Endothelial cell of umbilical vein (primary cell): ENCODE measurements at regions not wholly inside any gene's neighbourhood (a gene's known extent, or its start where the extent isn't known, plus 50 kb on each side); places are given as distances from the start of the nearest gene placed in this dataset.

Experiments used
- BruUV-seq: library from RNA; stranded (reverse); fragments of 400-500 nt; replicated peaks from 2 replicates; lab custom pipeline; 2021; lab: Mats Ljungman, UMichigan
- CTCF ChIA-PET: fragments of 300-600, 350-600 bp; sonication (Branson Sonifier 250); formaldehyde crosslinking; loops from one replicate; lab custom pipeline; 2021; ENCODE audit warnings: antibody characterized with exemption, inconsistent platforms; lab: Charles Lee
- POLR2A ChIA-PET: fragments of 300-600, 350-600 bp; sonication (Branson Sonifier 250); formaldehyde crosslinking; loops from one replicate; lab custom pipeline; 2021; ENCODE audit warnings: antibody characterized with exemption, inconsistent platforms; lab: Charles Lee
- DNase-seq: peaks from one replicate; pipeline ENCODE4 v3.0.0-alpha.2; 2011; ENCODE audit warnings: low read depth, low spot score
- FAIRE-seq: peaks from 2 replicates; lab custom pipeline; 2011; peaks lifted over from hg19 to GRCh38; lab: Jason Lieb, UNC
- H2AFZ ChIP-seq: 2 replicates; pipeline ENCODE4 v1.6.0; 2012; ENCODE audit warnings: low read depth, low read length, control low read depth, inconsistent platforms
- H3K27ac ChIP-seq: 2 replicates; pipeline ENCODE4 v1.5.1; 2011; ENCODE audit warnings: low read depth, mild to moderate bottlenecking, control low read depth, low read length, moderate library complexity; ENCODE audit not compliant: insufficient read depth
- H3K27me3 ChIP-seq, 2 experiments: 2 replicates each; pipeline versions ENCODE4 v1.6.0 to v1.6.1; 2011; ENCODE audit warnings: low read length in 2 of 2, mixed read lengths in 1 of 2; ENCODE audit not compliant: control insufficient read depth in 2 of 2, insufficient read depth in 2 of 2
- H3K36me3 ChIP-seq, 2 experiments: 2 replicates in 1 of 2; 3 replicates in 1 of 2; pipeline ENCODE4 v1.5.1; 2011; ENCODE audit warnings: low read length in 2 of 2, mild to moderate bottlenecking in 1 of 2, moderate library complexity in 1 of 2; ENCODE audit not compliant: control insufficient read depth in 2 of 2, insufficient read depth in 2 of 2; ENCODE audit errors: extremely low read depth in 1 of 2
- H3K4me1 ChIP-seq: 3 replicates; pipeline ENCODE4 v1.5.1; 2011; ENCODE audit warnings: mild to moderate bottlenecking, low read length; ENCODE audit not compliant: control insufficient read depth, insufficient read depth; ENCODE audit errors: extremely low read depth
- H3K4me2 ChIP-seq: 2 replicates; pipeline ENCODE4 v1.6.1; 2011; ENCODE audit warnings: low read length, control low read depth, mixed read lengths; ENCODE audit not compliant: insufficient read depth
- H3K4me3 ChIP-seq, 3 experiments: fragments of 200-600 bp in 1 of 3; sonication (generic), shearing (Covaris generic) in 1 of 3; replicated peaks in 1 of 3; 2 replicates each; pipeline ENCODE4 v1.5.1; 2011 to 2016; ENCODE audit warnings: control low read depth in 3 of 3, low read length in 3 of 3, mild to moderate bottlenecking in 2 of 3, inconsistent platforms in 1 of 3, low read depth in 1 of 3, moderate library complexity in 1 of 3; ENCODE audit not compliant: insufficient read depth in 1 of 3
- H3K79me2 ChIP-seq: 2 replicates; pipeline ENCODE4 v1.6.0; 2012; ENCODE audit warnings: low read length, inconsistent platforms; ENCODE audit not compliant: control insufficient read depth, insufficient read depth
- H3K9ac ChIP-seq: replicated peaks from 2 replicates; pipeline ENCODE3; 2011; ENCODE audit warnings: low read length, control low read depth; ENCODE audit not compliant: insufficient read depth; ENCODE audit errors: extremely low read depth
- H3K9me1 ChIP-seq: replicated peaks from 3 replicates; pipeline ENCODE4 v1.6.0; 2011; ENCODE audit warnings: mild to moderate bottlenecking, low read length; ENCODE audit not compliant: control insufficient read depth, insufficient read depth; ENCODE audit errors: extremely low read depth
- H3K9me3 ChIP-seq: replicated peaks from 2 replicates; pipeline ENCODE4 v1.5.1; 2012; ENCODE audit warnings: low read length, inconsistent platforms; ENCODE audit not compliant: control insufficient read depth, insufficient read depth
- H4K20me1 ChIP-seq: replicated peaks from 2 replicates; pipeline ENCODE3; 2011; ENCODE audit warnings: mild to moderate bottlenecking, low read length; ENCODE audit not compliant: control insufficient read depth, insufficient read depth; ENCODE audit errors: extremely low read depth
- CTCF ChIP-seq, 2 donors: IDR thresholded peaks; 1 replicate in 1 of 2; 2 replicates in 1 of 2; pipeline ENCODE4 v1.5.1; 2011; ENCODE audit warnings: low read length in 2 of 2, mild to moderate bottlenecking in 2 of 2, moderate library complexity in 2 of 2, control low read depth in 1 of 2, inconsistent platforms in 1 of 2, low read depth in 1 of 2; ENCODE audit not compliant: insufficient read depth in 1 of 2; ENCODE audit errors: extremely low read depth in 1 of 2
- EZH2 ChIP-seq: IDR thresholded peaks from 2 replicates; pipeline ENCODE4 v1.6.1; 2012; ENCODE audit warnings: borderline replicate concordance, low read depth, mild to moderate bottlenecking, moderate library complexity, low read length, inconsistent platforms; ENCODE audit not compliant: severe bottlenecking
- FOS ChIP-seq: IDR thresholded peaks from 2 replicates; pipeline ENCODE4 v1.6.1; 2011; ENCODE audit warnings: mild to moderate bottlenecking, low read length, moderate library complexity, borderline replicate concordance; ENCODE audit not compliant: insufficient read depth
- GATA2 ChIP-seq: IDR thresholded peaks from 2 replicates; pipeline ENCODE4 v1.7.0; 2011; ENCODE audit warnings: low read depth, mild to moderate bottlenecking, moderate library complexity, mixed read lengths, low read length; ENCODE audit not compliant: insufficient read length, insufficient read depth
- JUN ChIP-seq: IDR thresholded peaks from 2 replicates; pipeline ENCODE4 v1.6.1; 2011; ENCODE audit warnings: borderline replicate concordance, low read depth; ENCODE audit not compliant: insufficient read length, insufficient read depth
- MAX ChIP-seq: IDR thresholded peaks from 2 replicates; pipeline ENCODE4 v1.6.1; 2011; ENCODE audit not compliant: insufficient read depth, insufficient read length
- MYC ChIP-seq: IDR thresholded peaks from one replicate; pipeline ENCODE4 v1.6.1; 2011; ENCODE audit warnings: mild to moderate bottlenecking, low read depth, low read length
- POLR2A ChIP-seq: IDR thresholded peaks from 2 replicates; pipeline ENCODE4 v1.6.1; 2012; ENCODE audit warnings: low read depth, mild to moderate bottlenecking, control low read depth, low read length
- POLR2AphosphoS5 ChIP-seq: IDR thresholded peaks from 2 replicates; pipeline ENCODE4 v1.6.1; 2012; ENCODE audit warnings: low read depth, mild to moderate bottlenecking, control low read depth, low read length, moderate library complexity; ENCODE audit not compliant: insufficient read depth
- dilution Hi-C: fragments of 300-500 bp; cut with MboI; formaldehyde crosslinking; loops from one replicate; pipeline ENCODE4 v1.15.0; 2019; ENCODE audit warnings: low sequenced_read_pairs; ENCODE audit not compliant: extremely low pct_ligation_motif_present
- intact Hi-C: fragments of 100-400 bp; cut with micrococcal nuclease; formaldehyde crosslinking; loops from one replicate; pipeline ENCODE4 v1.10.0; 2022

- H2AFZ ChIP-seq, result no peak overlapping the region
- POLR2A ChIA-PET, result no interaction called here
- dilution Hi-C loops, result no loop called here
- H3K27ac ChIP-seq, result no peak overlapping the region
- no peaks in the 10 kb centered on the region for H3K9me3 ChIP-seq
- no peaks in the 10 kb centered on the region for H4K20me1 ChIP-seq
- no peak overlapping the region for H3K9ac ChIP-seq
- CTCF ChIA-PET, result no interaction called here
- BruUV-seq, result no TSS peak
- no peak overlapping the region for H3K4me2 ChIP-seq
- H3K4me3 ChIP-seq, result no peak overlapping the region
- H3K9me1 ChIP-seq, result no peaks in the 10 kb centered on the region
- no peaks in the 10 kb centered on the region for H3K79me2 ChIP-seq
- no peak for FAIRE-seq
- no peak for TF ChIP-seq POLR2A
- no peak for TF ChIP-seq MAX
- TF ChIP-seq CTCF (IDR thresholded peaks at IDR 0.05; ENCODE audit: extremely low read depth in 1 of 2, insufficient read depth in 1 of 2, low read depth in 1 of 2, low read length in 2 of 2), result no peak
- no peak for TF ChIP-seq MYC
- TF ChIP-seq FOS, result no peak
- TF ChIP-seq GATA2, result no peak
- TF ChIP-seq EZH2, result no peak
- no peak for TF ChIP-seq POLR2AphosphoS5
- no peak for TF ChIP-seq JUN
- no peak for DNase-seq
- intact Hi-C loops, result no loop called here
- no peaks in the 10 kb centered on the region for H3K27me3 ChIP-seq
- no peaks in the 10 kb centered on the region for H3K36me3 ChIP-seq
- H3K4me1 ChIP-seq, result no peaks in the 10 kb centered on the region
Measured at GRCh38 chr13:58043971-58044370, 412.4 kb downstream of the PCDH17 start.
